ENCODE measurements at regions not wholly inside any gene's neighbourhood (a gene's known extent, or its start where the extent isn't known, plus 50 kb on each side); places are given as distances from the start of the nearest gene placed in this dataset.

GRCh38 chr14:37709419-37710195 is 114.2 kb downstream of the TTC6 start (continued):
- TF ChIP-seq ZNF530 (CRISPR knock-in tag; IDR thresholded peaks at IDR 0.05; ENCODE audit: low read depth), result no peak
- TF ChIP-seq KAT8 (CRISPR knock-in tag; IDR thresholded peaks at IDR 0.05), result peak; percentile 57
- TF ChIP-seq HMGA1 (CRISPR knock-in tag; conservative IDR thresholded peaks at IDR 0.05), result no peak
- no peak for TF ChIP-seq ZNF746 (CRISPR knock-in tag; IDR thresholded peaks at IDR 0.05)
- TF ChIP-seq ZNF263 (CRISPR knock-in tag; IDR thresholded peaks at IDR 0.05), result no peak
- no peak for TF ChIP-seq MTF1 (CRISPR knock-in tag; IDR thresholded peaks at IDR 0.05)
- TF ChIP-seq DNMT1 (CRISPR knock-in tag; IDR thresholded peaks at IDR 0.05), result no peak
- no peak for TF ChIP-seq TEAD2 (CRISPR knock-in tag; IDR thresholded peaks at IDR 0.05)
- no peak for TF ChIP-seq DPF2 (CRISPR knock-in tag; IDR thresholded peaks at IDR 0.05; ENCODE audit: borderline replicate concordance, low read depth)
- TF ChIP-seq HNRNPLL (IDR thresholded peaks at IDR 0.05; ENCODE audit: low read depth, low read length, poor library complexity, severe bottlenecking), result no peak
- 0 out of 2 replicates have a peak, but pooled peaks have one; percentile 17 for TF ChIP-seq POGZ (CRISPR knock-in tag; IDR thresholded peaks at IDR 0.05)
- TF ChIP-seq TARDBP (CRISPR knock-in tag; IDR thresholded peaks at IDR 0.05), result no peak
- TF ChIP-seq FOXM1 (CRISPR knock-in tag; IDR thresholded peaks at IDR 0.05), result no peak
- no peak for TF ChIP-seq ZNF484 (CRISPR knock-in tag; IDR thresholded peaks at IDR 0.05; ENCODE audit: borderline replicate concordance, low read depth)
- TF ChIP-seq PPARG (CRISPR knock-in tag; conservative IDR thresholded peaks at IDR 0.05), result no peak; the same call in 1 of the 2 replicates
- TF ChIP-seq ZNF614 (CRISPR knock-in tag; IDR thresholded peaks at IDR 0.05; ENCODE audit: borderline replicate concordance), result peak; percentile 24; the same call in 1 of the 2 replicates
- no peak for TF ChIP-seq HMGXB3 (CRISPR knock-in tag; IDR thresholded peaks at IDR 0.05; ENCODE audit: borderline replicate concordance)
- TF ChIP-seq ZXDC (CRISPR knock-in tag; IDR thresholded peaks at IDR 0.05), result no peak
- no peak; the same call in 1 of the 2 replicates for TF ChIP-seq CCDC6 (CRISPR knock-in tag; IDR thresholded peaks at IDR 0.05)
- no peak for TF ChIP-seq ATF7 (IDR thresholded peaks at IDR 0.05)
- no peak for TF ChIP-seq ATF7 (CRISPR knock-in tag; IDR thresholded peaks at IDR 0.05)
- no peak for TF ChIP-seq ZC3H4 (CRISPR knock-in tag; IDR thresholded peaks at IDR 0.05; ENCODE audit: borderline replicate concordance)
- no peak for TF ChIP-seq ZNF274 (CRISPR knock-in tag; IDR thresholded peaks at IDR 0.05)
- no peak for TF ChIP-seq TRIM22 (IDR thresholded peaks at IDR 0.05)
